HG02763 (cell line): ENCODE measurements at regions not wholly inside any gene's neighbourhood (a gene's known extent, or its start where the extent isn't known, plus 50 kb on each side); places are given as distances from the start of the nearest gene placed in this dataset.
A peak's percentile ranks its signal among the peaks of the same experiment; 100 is the strongest.

Source experiments
- ATAC-seq: cut with Tn5 transposase; IDR thresholded peaks from one replicate; pipeline ENCODE4 v1.9.1; 2021; ENCODE audit warnings: mild to moderate bottlenecking, moderate library complexity; ENCODE audit not compliant: unreplicated experiment

GRCh38 chr4:163582703-163583102 lies 88.2 kb downstream of the TMA16 start:
- no peak for ATAC-seq

- ATAC-seq, result peak; percentile 53
Observed at GRCh38 chr4:163587867-163588266, 93.4 kb downstream of the TMA16 start.

- ATAC-seq, result no peak
Observed at GRCh38 chr4:163588532-163588931, 94.0 kb downstream of the TMA16 start.

GRCh38 chr4:163590103-163590502 lies 95.6 kb downstream of the TMA16 start:
- ATAC-seq, result no peak

GRCh38 chr4:163590619-163591264 lies 96.3 kb downstream of the TMA16 start:
- no peak for ATAC-seq

- ATAC-seq, result peak; percentile 81
Observed at GRCh38 chr4:163591614-163592020, 97.1 kb downstream of the TMA16 start.

GRCh38 chr4:163592212-163592611 lies 97.7 kb downstream of the TMA16 start:
- ATAC-seq, result no peak

GRCh38 chr4:163595580-163595979 lies 101.1 kb downstream of the TMA16 start:
- ATAC-seq, result no peak

- peak; percentile 65 for ATAC-seq
Observed at GRCh38 chr4:163598028-163598427, 103.5 kb downstream of the TMA16 start.

- peak; percentile 28 for ATAC-seq
Observed at GRCh38 chr4:163598489-163598888, 104.0 kb downstream of the TMA16 start.

GRCh38 chr4:163600727-163601126 lies 106.2 kb downstream of the TMA16 start:
- ATAC-seq, result no peak

GRCh38 chr4:163603257-163603656 lies 108.8 kb downstream of the TMA16 start:
- ATAC-seq, result no peak

- ATAC-seq, result no peak
Observed at GRCh38 chr4:163606896-163607691, 112.6 kb downstream of the TMA16 start.

- no peak for ATAC-seq
Observed at GRCh38 chr4:163609019-163609418, 114.5 kb downstream of the TMA16 start.

GRCh38 chr4:163610648-163611047 lies 116.2 kb downstream of the TMA16 start:
- ATAC-seq, result no peak

GRCh38 chr4:163611182-163611581 lies 116.7 kb downstream of the TMA16 start:
- ATAC-seq, result no peak

- peak; percentile 56 for ATAC-seq
Observed at GRCh38 chr4:163611784-163612445, 117.4 kb downstream of the TMA16 start.

GRCh38 chr4:163612762-163613161 lies 118.3 kb downstream of the TMA16 start:
- no peak for ATAC-seq

GRCh38 chr4:163613383-163613782 lies 118.9 kb downstream of the TMA16 start:
- ATAC-seq, result no peak

GRCh38 chr4:163614866-163615265 lies 120.4 kb downstream of the TMA16 start:
- ATAC-seq, result no peak

- ATAC-seq, result no peak
Observed at GRCh38 chr4:163618845-163619244, 124.4 kb downstream of the TMA16 start.

GRCh38 chr4:163620738-163621137 lies 126.2 kb downstream of the TMA16 start:
- ATAC-seq, result no peak
